A549 (cell line): ENCODE measurements at regions not wholly inside any gene's neighbourhood (a gene's known extent, or its start where the extent isn't known, plus 50 kb on each side); places are given as distances from the start of the nearest gene placed in this dataset.

Experiments
- ATAC-seq, 2 experiments: fragments of 200-7000 bp in 1 of 2; fragments of >200 bp in 1 of 2; cut with Nextera tagmentation in 1 of 2; cut with Tn5 transposase in 1 of 2; 3 replicates each; pipeline versions ENCODE4 v1.8.0 to v1.9.1; 2018 to 2020; ENCODE audit warnings: mild to moderate bottlenecking in 1 of 2, moderate library complexity in 1 of 2
- CTCF ChIA-PET: fragments of 300-600 bp; sonication (Branson Sonifier 250); formaldehyde crosslinking; extraction: SDS; loops from one replicate; lab custom pipeline; 2021; ENCODE audit warnings: antibody characterized with exemption, inconsistent platforms; lab: Yijun Ruan, JAX
- POLR2A ChIA-PET: fragments of 350-600 bp; formaldehyde crosslinking; extraction: SDS; loops from one replicate; lab custom pipeline; 2021; ENCODE audit warnings: antibody characterized with exemption, inconsistent platforms; lab: Yijun Ruan, JAX
- DNase-seq, 2 experiments: peaks; one replicate each; pipeline versions ENCODE4 v3.0.0 to v3.0.0-alpha.2; 2011 to 2016; ENCODE audit warnings: low read depth in 1 of 2, low spot score in 1 of 2
- FAIRE-seq: peaks from 2 replicates; lab custom pipeline; 2011; peaks lifted over from hg19 to GRCh38; lab: Jason Lieb, UNC
- H3K27ac ChIP-seq, 2 experiments: fragments of >200 bp; sonication (Bioruptor Twin); formaldehyde crosslinking; 3 replicates each; pipeline ENCODE4 v1.5.1; 2016 to 2017
- H3K4me1 ChIP-seq: fragments of >200 bp; sonication (Bioruptor Twin); formaldehyde crosslinking; 3 replicates; pipeline ENCODE4 v1.6.1; 2016
- H3K4me2 ChIP-seq: fragments of >200 bp; sonication (Bioruptor Twin); formaldehyde crosslinking; 3 replicates; pipeline ENCODE4 v1.6.1; 2016
- H3K4me3 ChIP-seq: fragments of >200 bp; sonication (Bioruptor Twin); formaldehyde crosslinking; 3 replicates; pipeline ENCODE4 v1.5.1; 2016
- H3K9me3 ChIP-seq: fragments of >200 bp; sonication (Bioruptor Twin); formaldehyde crosslinking; 3 replicates; pipeline ENCODE4 v1.6.1; 2016
- ATOH8 ChIP-seq: fragments of 250-450 bp; sonication (Bioruptor Pico); IDR thresholded peaks from 2 replicates; pipeline ENCODE4 v1.5.0; 2020; ENCODE audit warnings: low read depth, mild to moderate bottlenecking, moderate library complexity
- BHLHE40 ChIP-seq: IDR thresholded peaks from 2 replicates; pipeline ENCODE4 v1.6.1; 2012; ENCODE audit warnings: low read depth, low read length, inconsistent platforms
- CBX8 ChIP-seq: fragments of 200-600 bp; sonication (generic); IDR thresholded peaks from 2 replicates; pipeline ENCODE4 v1.6.1; 2016
- CHD2 ChIP-seq: fragments of 150-350 bp; IDR thresholded peaks from 2 replicates; pipeline ENCODE4 v1.6.1; 2014; ENCODE audit warnings: low read length; ENCODE audit not compliant: partially characterized antibody
- E2F6 ChIP-seq: IDR thresholded peaks from 2 replicates; pipeline ENCODE4 v1.6.1; 2012; ENCODE audit warnings: low read depth, borderline replicate concordance
- EHMT2 ChIP-seq: fragments of 200-600 bp; sonication (generic); IDR thresholded peaks from 2 replicates; pipeline ENCODE4 v1.6.1; 2016; ENCODE audit warnings: antibody characterized with exemption, low read depth, mild to moderate bottlenecking, moderate library complexity
- ELK1 ChIP-seq: fragments of 150-350 bp; IDR thresholded peaks from 2 replicates; pipeline ENCODE4 v1.6.1; 2014; ENCODE audit warnings: low read depth, mild to moderate bottlenecking, low read length
- FOSL2 ChIP-seq, 2 experiments: fragments of 450-650 bp in 1 of 2; fragments of >200 bp in 1 of 2; sonication (Bioruptor Twin) in 1 of 2; formaldehyde crosslinking; IDR thresholded peaks; 2 replicates each; pipeline versions ENCODE4 v1.5.0 to v1.6.1; 2016 to 2020; ENCODE audit warnings: mild to moderate bottlenecking in 1 of 2, moderate library complexity in 1 of 2
- FOXS1 ChIP-seq: fragments of 250-450 bp; sonication (Bioruptor Pico); IDR thresholded peaks from 2 replicates; pipeline ENCODE4 v1.5.0; 2020; ENCODE audit warnings: mild to moderate bottlenecking, moderate library complexity
- GATA3 ChIP-seq: IDR thresholded peaks from 2 replicates; pipeline ENCODE4 v1.6.1; 2012; ENCODE audit warnings: borderline replicate concordance
- HES2 ChIP-seq: fragments of >200 bp; sonication (Bioruptor Twin); formaldehyde crosslinking; IDR thresholded peaks from 2 replicates; pipeline ENCODE4 v1.6.1; 2016
- HMGXB4 ChIP-seq: fragments of 250-450 bp; sonication (Bioruptor Pico); IDR thresholded peaks from 2 replicates; pipeline ENCODE4 v1.5.0; 2021; ENCODE audit warnings: mild to moderate bottlenecking, moderate library complexity, borderline replicate concordance
- HOXB5 ChIP-seq: fragments of 250-450 bp; sonication (Bioruptor Pico); IDR thresholded peaks from 2 replicates; pipeline ENCODE4 v1.5.0; 2020; ENCODE audit warnings: mild to moderate bottlenecking, moderate library complexity
- JUN ChIP-seq, 2 experiments: fragments of >200 bp; sonication (Bioruptor Twin); formaldehyde crosslinking; IDR thresholded peaks; 2 replicates in 1 of 2; 3 replicates in 1 of 2; pipeline ENCODE4 v1.6.1; 2016 to 2017
- JUNB ChIP-seq: fragments of >200 bp; sonication (Bioruptor Twin); formaldehyde crosslinking; IDR thresholded peaks from 2 replicates; pipeline ENCODE4 v1.6.1; 2016
- MAX ChIP-seq: IDR thresholded peaks from 2 replicates; pipeline ENCODE4 v1.6.1; 2012
- NFE2L2 ChIP-seq: fragments of 150-350 bp; conservative IDR thresholded peaks from 2 replicates; pipeline ENCODE4 v1.6.1; 2014; ENCODE audit warnings: low read length
- PHF8 ChIP-seq: fragments of 200-600 bp; sonication (generic); IDR thresholded peaks from 2 replicates; pipeline ENCODE4 v1.6.1; 2016; ENCODE audit warnings: low read depth, mild to moderate bottlenecking, antibody characterized with exemption, moderate library complexity, borderline replicate concordance
- RARB ChIP-seq: fragments of 250-450 bp; sonication (Bioruptor Pico); IDR thresholded peaks from 2 replicates; pipeline ENCODE4 v1.8.0; 2021; ENCODE audit warnings: mild to moderate bottlenecking, moderate library complexity
- SREBF2 ChIP-seq: fragments of 450-650 bp; IDR thresholded peaks from 2 replicates; pipeline ENCODE4 v1.6.1; 2014; ENCODE audit warnings: mild to moderate bottlenecking, moderate library complexity
- TFCP2L1 ChIP-seq: fragments of 250-450 bp; sonication (Bioruptor Pico); IDR thresholded peaks from 2 replicates; pipeline ENCODE4 v1.5.0; 2021; ENCODE audit warnings: mild to moderate bottlenecking
- TP53 ChIP-seq: fragments of 250-450 bp; sonication (Bioruptor Pico); IDR thresholded peaks from 2 replicates; pipeline ENCODE4 v1.5.0; 2021; ENCODE audit warnings: mild to moderate bottlenecking, moderate library complexity
- USF2 ChIP-seq: fragments of 450-650 bp; IDR thresholded peaks from 2 replicates; pipeline ENCODE4 v1.6.1; 2014; ENCODE audit warnings: antibody characterized with exemption
- ZC3H11A ChIP-seq: fragments of 450-650 bp; IDR thresholded peaks from 2 replicates; pipeline ENCODE4 v1.6.1; 2014; ENCODE audit warnings: antibody characterized with exemption, mild to moderate bottlenecking
- ZNF302 ChIP-seq: fragments of 250-450 bp; sonication (Bioruptor Pico); IDR thresholded peaks from 2 replicates; pipeline ENCODE4 v1.9.0; 2021; ENCODE audit warnings: inconsistent platforms, mild to moderate bottlenecking, moderate library complexity
- ZSCAN20 ChIP-seq: fragments of 250-450 bp; sonication (Bioruptor Pico); IDR thresholded peaks from 2 replicates; pipeline ENCODE4 v1.8.0; 2022; ENCODE audit warnings: mild to moderate bottlenecking, moderate library complexity
- WGBS: methylation state at CpG from one replicate; pipeline ENCODE4 v1.1.6; 2017; ENCODE audit errors: missing lambda C conversion rate; 5-methylcytosine and 5-hydroxymethylcytosine counted together

GRCh38 chr3:65153850-65154512, 466.2 kb upstream of the ADAMTS9 start:
- ChIA-PET CTCF (interaction anchor here (0.7 kb wide), 1 partner anchor 126 kb away, joined by 4 read pairs; no protein-coding TSS in a partner anchor), POLR2A (no interaction called here)
- no peak for DNase-seq
- no peak for FAIRE-seq
- 8% methylated on average over 8 of the region's 8 CpGs for WGBS
- H3K27ac ChIP-seq = no peak overlapping the region
- H3K4me3 ChIP-seq = no peak overlapping the region
- no peaks in the 10 kb centered on the region for H3K4me1 ChIP-seq
- no peak overlapping the region for H3K4me2 ChIP-seq
- ATAC-seq = no peak
- no peaks in the 10 kb centered on the region for H3K9me3 ChIP-seq
- no peak for TF ChIP-seq ELK1
- no peak for TF ChIP-seq CHD2
- no peak for TF ChIP-seq NFE2L2
- TF ChIP-seq ZSCAN20 = no peak
- TF ChIP-seq BHLHE40 = no peak
- no peak for TF ChIP-seq TFCP2L1
- TF ChIP-seq HOXB5 (CRISPR knock-in tag) = no peak
- TF ChIP-seq RARB (CRISPR knock-in tag) = no peak
- no peak for TF ChIP-seq GATA3
- TF ChIP-seq HES2 = no peak
- no peak for TF ChIP-seq FOSL2 (IDR thresholded peaks at IDR 0.05)
- TF ChIP-seq FOSL2 (CRISPR knock-in tag; IDR thresholded peaks at IDR 0.05) = no peak
- TF ChIP-seq TP53 (CRISPR knock-in tag) = no peak
- TF ChIP-seq E2F6 = no peak

- Histone ChIP-seq H3K27ac (no peak overlapping the region), H3K4me2 (no peak overlapping the region), H3K9me3 (no peaks in the 10 kb centered on the region), H3K4me3 (no peak overlapping the region), H3K4me1 (no peaks in the 10 kb centered on the region)
- TF ChIP-seq FOXS1 = no peak
- ChIA-PET POLR2A (no interaction called here), CTCF (no interaction called here)
- DNase-seq (no peak), FAIRE-seq (no peak), ATAC-seq (no peak)
- WGBS = 29% methylated on average over 6 of the region's 6 CpGs
Observed at GRCh38 chr3:65151666-65152065, 463.9 kb upstream of the ADAMTS9 start.

- no peak for ATAC-seq
- no peak for DNase-seq
- POLR2A ChIA-PET = no interaction called here
- Histone ChIP-seq H3K4me1 (no peaks in the 10 kb centered on the region), H3K4me3 (no peak overlapping the region), H3K9me3 (no peaks in the 10 kb centered on the region), H3K27ac (no peak overlapping the region), H3K4me2 (no peak overlapping the region)
- CTCF ChIA-PET = no interaction called here
- 88% methylated on average over 1 of the region's 1 CpG for WGBS
- FAIRE-seq = no peak
- TF ChIP-seq JUNB (no peak), CBX8 (no peak), RARB (CRISPR knock-in tag) (no peak), FOSL2 (IDR thresholded peaks at IDR 0.05) (no peak), FOSL2 (CRISPR knock-in tag; IDR thresholded peaks at IDR 0.05) (no peak), PHF8 (no peak), HMGXB4 (CRISPR knock-in tag) (no peak), ZC3H11A (no peak), ATOH8 (CRISPR knock-in tag) (no peak), TFCP2L1 (no peak), MAX (no peak), ELK1 (no peak), TP53 (CRISPR knock-in tag) (no peak), JUN (IDR thresholded peaks at IDR 0.05) (no peak), SREBF2 (no peak), USF2 (no peak), ZNF302 (CRISPR knock-in tag) (no peak), EHMT2 (no peak)
Observed at GRCh38 chr3:65149877-65150276, 462.1 kb upstream of the ADAMTS9 start.
